ENCODE measurements at regions not wholly inside any gene's neighbourhood (a gene's known extent, or its start where the extent isn't known, plus 50 kb on each side); places are given as distances from the start of the nearest gene placed in this dataset.

DNA sequence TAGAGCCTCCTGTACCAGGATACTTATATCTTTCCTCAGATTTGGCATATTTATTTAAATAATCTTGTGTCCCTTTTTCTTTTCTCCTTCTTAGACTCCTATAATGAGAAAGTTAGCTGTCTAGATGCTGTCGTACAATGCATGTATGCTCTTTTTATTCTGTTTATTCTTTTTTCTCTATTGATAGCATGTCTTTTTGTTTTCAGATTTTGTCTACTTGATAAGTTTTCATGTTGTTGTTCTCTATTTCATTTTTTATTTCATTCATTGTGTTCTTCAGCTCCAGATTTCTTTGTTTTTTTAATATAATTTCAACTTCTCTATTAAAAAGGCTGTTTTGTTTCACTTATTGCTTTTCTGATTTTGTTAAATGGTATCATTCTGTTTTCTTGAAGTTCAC lies 674.3 kb upstream of the POU3F3 start:
- DNase-seq: no peak

DNA sequence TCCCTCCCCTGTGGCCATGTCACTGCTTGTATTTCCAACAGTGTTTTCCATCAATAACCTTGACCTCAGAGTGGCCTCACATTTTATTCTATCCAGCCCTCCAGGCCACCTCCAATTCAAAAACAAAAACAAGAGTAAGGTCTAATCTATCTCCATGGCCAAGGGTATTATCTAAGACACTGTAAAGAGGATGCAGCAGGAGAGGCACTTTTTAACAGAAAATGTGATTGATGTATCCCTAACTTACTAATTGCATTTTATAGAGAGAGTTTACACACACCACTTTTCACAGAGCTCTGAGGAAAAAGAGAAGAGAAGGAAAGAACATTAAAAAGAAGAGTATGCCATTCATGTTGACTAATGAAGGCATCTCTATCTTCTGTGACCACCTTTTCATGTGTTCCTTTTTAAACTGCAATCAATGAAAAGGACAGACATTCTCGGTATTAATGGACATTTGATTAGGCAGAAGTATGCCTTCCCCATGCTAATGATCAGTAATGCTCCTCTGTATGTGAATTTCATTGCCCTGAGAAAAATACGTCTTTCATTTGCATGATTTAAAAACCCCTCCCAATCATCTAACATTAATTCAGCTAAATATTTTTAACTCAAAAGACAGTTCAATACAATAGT lies 653.3 kb upstream of the POU3F3 start:
- DNase-seq: no peak

DNA sequence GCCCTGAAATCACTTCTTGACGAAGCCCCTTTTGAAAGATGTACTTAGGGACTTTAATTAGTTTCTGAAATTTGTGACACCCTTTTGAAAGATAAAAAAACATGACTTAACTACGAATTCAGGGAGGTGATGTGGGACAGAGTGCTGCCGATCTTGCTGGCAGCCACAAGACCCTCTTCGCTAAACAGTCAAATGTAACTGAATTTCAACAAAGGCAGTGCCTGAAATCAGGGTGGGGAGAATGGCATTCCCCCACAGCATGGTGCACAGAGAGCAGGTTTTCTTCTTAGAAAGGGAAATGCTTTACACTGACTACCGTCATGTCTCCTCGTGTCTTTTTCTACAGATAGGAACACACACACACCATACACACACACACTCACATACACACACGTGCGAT lies 640.2 kb upstream of the POU3F3 start:
- DNase-seq: no peak

DNA sequence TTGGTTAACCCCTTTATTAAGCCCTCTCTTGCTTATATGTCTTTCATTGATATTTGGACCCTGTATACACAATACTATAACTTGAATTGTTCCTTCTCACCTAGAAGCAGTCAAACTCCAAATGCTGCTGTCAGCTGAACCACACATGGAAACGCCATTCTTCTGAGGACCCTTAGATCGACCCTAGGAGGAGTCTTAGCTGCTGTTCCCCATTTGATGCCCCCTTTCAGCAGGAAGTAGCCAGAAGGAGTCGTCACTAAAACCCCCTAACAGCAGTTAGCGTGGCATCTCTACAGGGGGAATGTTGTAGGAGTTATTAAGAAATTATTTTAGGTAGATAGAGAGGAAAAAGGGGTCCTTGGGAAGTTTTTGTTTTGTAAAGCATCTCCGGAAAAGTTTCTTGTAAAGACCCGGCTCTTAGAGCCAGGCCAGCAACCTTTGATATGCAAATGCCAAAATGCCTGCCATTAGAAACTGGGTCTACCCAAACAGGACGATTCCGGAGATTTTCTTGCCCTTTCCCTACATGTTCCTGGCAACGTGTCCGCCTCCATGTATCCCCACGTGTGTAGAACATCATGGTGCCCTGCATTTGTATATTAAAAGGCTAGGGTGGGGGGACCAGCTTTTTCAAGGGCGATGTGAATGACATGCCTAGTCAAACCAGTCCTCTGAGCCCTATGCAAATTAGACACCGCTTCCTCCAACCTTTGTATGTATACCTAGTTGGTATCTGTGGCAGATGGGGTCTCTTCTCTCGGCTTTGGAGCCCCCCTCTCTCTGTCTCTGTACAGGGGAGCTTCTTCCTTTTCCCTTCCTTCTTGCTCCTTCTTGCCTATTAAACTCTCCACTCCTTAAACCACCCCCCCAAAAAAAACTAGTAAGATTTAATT lies 638.4 kb upstream of the POU3F3 start:
- no peak for DNase-seq

DNA sequence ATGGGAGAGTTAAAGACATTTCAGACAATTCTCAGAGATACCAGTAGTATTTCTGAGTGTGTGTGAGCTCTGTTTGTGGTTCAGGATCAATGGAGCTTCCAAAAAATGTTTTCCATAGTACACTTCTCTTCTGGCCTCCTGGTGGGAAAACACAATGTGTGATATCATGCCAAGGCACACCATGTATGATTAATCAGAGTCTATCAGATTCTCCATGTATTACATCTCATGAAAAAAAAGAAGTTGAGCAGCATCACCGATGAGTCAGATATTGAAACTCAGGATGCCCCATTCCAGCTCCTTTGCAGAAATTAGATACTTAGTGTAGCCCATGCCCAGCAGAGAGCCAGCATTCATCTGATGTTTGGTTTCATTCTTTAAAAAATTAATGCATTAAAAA lies 620.3 kb upstream of the POU3F3 start:
- no peak for DNase-seq

DNA sequence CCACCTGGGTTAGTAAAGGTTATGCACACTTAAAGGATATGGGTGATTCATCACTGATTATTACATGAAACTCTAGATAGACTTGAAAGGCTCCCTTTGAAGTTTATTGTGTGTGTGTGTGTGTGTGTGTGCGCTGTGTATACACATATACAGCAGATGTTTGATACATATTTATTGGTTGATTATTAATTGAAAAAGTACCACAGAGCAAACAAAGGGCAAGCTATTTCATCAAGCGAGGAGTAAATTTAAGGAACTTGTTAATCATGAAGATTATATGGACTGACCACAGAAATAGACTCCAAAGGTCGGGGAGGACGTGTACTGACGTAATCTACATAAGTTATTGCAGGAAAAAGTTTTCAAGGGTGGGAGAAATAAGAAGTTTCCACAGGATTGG lies 617.4 kb upstream of the POU3F3 start:
- DNase-seq: no peak

DNA sequence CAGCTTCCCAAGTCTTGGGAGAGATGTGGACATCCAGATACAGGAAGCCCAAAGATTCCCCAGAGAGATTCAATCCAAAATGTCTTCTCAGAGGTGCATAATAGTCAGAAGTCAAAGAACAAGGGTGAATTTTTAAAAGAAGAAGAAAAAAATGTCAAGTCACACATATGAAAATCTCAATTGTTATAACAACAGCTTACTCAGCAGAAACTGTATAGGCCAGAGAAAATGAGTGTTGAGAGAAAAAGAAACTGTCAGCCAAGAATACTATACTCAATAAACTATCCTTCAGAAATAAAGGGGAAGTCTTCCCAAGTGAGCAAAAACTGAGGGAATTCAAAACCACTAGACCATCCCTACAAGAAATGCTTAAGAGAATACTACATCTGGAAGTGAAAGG lies 612.9 kb upstream of the POU3F3 start:
- DNase-seq: no peak

DNA sequence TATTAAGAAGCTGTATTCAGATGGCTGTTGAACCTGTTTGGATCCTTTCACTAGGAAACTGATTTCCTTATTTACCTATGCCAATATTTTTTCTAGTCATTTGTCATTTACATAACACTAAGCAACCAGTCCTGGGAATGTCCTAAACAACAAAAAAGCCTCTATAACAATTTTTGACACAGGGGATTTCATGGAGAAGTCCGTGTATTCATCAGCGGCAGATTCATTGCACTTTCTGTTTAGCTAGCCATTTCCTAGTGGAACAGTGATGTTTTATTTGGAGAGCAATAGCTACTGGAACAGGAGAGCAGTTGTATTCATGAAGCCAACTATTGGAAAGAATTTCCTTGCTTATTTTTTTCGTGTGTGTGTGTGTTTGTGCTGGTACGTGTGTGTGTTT lies 604.3 kb upstream of the POU3F3 start:
- no peak for DNase-seq

DNA sequence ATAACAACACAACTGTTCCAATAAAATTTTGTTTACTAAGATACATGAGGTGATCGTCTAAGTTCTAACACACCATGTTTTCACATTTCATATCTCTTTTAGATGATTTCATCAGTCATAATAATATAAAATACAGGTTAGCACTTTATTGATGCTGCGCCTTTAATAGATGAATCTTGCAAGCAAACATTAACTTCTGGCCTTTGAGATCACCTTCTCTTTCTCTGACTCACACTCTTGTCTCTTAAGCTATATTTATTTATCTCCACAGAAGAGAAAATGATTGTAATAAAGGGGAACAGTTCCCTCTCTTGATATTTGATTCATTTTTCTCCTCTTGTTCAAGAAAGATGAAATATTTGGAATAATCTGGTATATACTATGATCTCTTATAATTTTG lies 603.3 kb upstream of the POU3F3 start:
- DNase-seq: no peak

DNA sequence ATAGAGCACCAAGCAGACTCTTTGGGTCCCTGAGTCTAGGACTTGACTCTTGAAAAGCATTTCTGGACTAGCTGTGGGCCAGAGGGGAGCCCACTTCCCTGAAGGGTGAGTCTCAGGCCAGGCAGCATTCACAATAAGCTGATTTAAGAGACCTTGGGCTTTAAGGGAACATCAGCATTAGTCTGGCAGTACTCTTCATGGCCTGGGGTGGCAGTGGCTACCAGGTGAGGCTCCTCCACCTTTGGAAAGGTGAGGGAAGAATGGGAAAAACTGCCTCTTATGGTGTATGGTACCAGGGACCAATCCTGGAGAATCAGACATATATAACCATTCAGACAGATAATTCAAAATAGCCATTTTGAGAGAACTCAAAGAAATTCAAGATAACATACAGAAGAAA lies 599.9 kb upstream of the POU3F3 start:
- DNase-seq: no peak

DNA sequence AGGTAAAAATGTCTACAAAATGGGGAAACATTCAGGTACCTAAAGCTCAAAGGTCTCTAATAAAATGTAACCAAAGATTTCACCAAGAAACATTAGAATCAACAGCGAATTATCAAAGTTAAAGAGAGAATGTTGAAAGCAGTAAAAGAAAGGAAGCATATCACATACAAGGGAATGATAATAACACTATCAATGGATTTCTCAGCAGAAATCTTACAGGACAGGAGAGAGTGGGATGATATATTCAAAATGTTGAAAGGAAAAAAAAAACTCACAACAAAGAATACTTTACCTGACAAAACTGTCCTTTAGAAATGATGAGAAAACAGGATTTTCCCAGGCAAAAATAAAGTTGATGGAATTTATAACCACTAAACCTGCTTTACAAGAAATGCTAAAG lies 591.2 kb upstream of the POU3F3 start:
- no peak for DNase-seq

DNA sequence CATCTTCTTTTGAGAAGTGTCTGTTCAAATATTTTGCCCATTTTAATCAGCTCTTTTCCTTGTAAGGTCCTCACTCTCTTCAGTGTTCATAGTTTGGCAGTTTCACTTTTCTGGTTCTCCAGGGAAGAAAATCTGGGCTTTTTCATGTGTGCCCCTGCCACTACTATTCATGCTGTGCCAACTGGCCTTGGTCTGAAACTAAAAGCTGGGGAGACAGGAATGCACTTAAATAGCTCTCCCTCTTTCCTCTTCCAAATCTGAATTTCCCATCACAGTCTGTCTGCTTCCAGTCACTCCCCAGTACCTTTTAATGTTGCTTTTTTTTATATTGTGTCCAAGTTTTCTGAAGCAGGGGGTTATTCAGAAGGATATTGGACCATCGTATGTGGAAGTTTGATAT lies 574.3 kb upstream of the POU3F3 start:
- DNase-seq: no peak

DNA sequence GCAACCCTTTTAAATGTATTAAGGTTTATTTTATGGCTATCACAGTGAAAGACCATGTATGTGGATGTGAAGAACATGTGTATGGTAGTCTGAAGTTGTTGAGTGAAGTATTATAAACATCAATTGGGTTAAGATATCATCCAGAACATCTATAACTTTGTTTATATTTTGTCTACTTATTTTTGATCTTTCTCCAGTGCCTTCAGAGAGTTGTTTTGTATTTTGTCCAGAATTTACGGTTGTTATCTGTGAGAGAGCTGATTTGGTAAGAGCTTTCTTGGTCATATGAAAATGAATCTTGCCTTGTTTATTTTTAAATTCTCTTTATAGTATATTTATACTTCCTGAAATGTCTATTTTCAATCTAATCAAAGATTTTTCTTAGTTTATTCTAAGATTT lies 573.7 kb upstream of the POU3F3 start:
- DNase-seq: no peak

DNA sequence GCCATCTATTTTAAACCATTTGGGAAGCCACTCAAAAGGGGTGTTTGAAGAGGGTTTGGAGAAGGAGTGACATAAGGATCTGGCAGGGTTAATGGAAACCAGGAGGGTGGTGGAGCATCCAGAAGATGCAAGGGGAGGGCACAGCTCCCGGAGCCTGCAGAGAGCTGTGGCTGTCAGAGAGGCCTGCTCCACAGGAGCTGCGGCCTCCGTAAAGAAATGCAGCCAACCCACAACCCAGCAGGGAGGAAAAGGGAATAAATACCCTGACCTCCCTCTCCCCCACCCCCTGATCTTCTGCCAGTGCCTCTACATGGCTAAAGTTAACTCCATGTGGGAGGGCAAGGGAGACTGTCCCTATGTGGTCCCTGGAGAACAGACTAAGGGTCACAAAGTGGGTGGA lies 567.1 kb upstream of the POU3F3 start:
- no peak for DNase-seq

DNA sequence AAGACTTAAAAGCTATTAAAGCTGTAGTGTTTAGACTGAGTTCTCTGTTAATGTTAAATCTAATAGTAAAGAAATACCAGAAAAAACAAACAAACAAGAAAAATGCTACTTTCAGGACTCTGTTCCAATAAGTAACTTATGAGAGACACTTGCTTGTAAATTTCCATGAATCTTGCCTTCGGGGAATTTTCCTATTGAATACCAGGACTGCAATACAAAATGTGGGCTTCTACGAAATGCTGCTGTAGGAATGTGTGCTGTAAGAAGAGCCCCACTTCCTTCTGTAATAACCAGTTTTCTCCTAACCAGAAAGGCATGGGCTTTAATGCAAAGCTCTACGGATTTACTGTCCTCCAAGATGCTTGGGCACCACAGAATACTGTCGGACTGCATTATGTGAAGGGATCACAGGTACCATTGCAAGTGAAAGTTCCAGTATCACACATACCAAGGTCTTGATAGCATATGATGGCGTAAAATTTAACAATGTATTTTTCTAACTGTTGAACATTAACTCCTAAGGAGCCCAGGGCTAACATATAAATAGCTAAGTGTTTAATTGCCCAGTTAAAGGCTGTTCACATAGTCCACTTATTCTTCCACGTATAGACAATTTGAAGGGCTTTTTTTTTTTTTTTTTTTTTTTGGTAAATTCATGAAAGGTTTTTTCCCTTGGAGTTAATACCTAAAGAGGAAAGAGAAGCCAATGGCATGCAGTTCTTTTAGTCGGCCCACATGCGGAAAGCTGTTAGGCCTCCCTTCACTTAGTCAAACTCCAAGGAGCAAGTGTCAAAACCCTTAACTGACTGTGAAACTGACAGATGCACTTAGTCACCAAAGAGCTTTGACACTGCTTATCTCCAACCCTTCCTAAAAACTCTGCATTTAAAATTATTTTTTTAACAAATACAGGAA lies 564.0 kb upstream of the POU3F3 start:
- no peak for DNase-seq

DNA sequence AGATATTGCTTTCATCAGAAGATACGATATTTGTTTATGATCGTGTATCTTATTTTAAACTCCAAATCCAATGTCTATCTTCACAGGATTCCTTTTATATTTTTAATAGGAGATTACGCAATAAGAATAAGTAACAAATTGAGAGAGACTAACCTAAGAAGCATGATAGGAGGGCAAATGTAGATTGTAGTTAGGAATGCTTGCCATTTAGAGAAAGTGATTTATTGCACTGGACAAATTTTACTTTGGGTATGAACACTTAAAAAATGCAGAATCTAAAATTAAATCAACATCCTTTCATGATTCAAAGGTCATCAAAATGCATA lies 563.4 kb upstream of the POU3F3 start:
- no peak for DNase-seq

DNA sequence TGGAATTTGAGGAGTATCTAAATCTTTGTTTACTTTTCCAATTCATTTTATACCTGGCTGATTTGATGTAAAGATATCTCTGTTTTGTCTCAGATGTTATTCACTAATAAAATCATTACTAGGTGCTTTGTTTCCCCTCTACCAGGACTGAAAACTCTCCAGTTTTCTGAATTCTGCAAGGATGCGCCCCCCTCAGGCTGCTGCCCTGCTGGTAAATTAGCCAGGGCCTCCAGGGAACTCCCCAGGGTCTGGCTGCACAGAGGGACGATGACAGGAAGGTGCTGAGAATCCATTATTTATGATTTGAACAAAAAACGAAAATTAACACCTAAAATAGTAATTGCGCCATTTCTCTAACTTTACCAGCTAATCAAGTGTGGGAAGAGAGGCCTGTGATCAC lies 541.2 kb upstream of the POU3F3 start:
- no peak for DNase-seq

DNA sequence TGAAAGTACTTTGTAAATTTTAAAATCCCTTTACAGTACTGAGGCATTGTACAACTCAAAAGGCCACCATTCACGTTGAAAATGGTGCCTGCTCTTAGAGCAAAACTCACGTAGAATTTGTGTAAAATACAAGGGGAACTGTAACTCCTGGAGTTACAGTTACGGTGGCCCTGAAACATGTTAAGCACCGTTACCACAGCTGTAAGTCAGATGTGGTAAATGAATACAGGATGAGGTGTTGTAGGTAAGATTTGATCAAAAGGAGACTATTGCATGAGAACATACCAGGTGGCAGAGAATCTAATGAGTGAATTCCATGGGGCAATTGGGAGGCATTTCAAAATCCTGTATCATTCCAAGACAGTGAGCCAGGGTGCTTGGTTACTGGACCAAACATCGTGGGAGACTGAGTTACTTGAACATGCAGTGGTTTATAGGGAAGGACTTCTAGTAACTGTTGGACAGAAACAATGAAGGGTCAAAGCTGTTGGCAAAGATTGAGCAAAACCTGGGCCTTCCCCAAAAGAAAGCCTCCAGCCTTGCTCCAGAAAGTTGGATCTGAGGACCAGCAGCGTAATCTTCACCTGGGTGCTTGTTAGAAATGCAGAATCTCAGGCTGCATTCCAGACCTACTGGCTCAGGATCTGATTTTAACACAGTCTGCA lies 535.8 kb upstream of the POU3F3 start:
- no peak for DNase-seq

DNA sequence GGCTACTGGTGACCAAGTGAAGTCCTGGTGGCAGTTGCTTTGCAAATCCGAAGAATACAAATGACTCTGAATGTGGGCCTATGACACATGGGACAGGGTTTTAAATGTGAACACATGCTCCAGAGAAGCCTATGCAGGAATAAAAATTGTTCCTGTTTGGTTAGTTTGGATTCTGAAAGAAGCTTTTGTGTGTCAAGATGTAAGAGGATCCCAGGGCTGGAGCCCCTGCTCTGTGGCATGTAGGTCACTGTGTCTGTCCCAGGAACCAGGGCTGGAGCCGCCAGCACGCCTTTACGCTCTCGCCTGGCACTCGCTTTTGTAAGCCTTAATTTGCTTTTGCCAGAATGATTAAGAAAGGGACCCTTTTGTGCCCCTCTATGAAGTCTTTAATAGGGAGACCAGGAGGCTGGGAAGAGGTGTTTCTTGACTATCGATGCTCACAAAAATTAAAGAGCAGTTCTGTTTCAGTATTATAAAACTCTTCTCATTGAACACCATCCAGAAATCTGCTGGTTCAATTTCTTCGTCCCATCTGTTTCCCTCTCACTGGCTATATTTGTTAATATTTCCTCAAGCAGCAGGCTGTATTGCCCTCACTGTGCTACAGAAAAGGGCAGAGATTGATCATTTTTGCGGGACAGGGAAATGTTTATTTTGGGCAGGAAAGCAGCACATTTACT lies 532.7 kb upstream of the POU3F3 start:
- DNase-seq: no peak

DNA sequence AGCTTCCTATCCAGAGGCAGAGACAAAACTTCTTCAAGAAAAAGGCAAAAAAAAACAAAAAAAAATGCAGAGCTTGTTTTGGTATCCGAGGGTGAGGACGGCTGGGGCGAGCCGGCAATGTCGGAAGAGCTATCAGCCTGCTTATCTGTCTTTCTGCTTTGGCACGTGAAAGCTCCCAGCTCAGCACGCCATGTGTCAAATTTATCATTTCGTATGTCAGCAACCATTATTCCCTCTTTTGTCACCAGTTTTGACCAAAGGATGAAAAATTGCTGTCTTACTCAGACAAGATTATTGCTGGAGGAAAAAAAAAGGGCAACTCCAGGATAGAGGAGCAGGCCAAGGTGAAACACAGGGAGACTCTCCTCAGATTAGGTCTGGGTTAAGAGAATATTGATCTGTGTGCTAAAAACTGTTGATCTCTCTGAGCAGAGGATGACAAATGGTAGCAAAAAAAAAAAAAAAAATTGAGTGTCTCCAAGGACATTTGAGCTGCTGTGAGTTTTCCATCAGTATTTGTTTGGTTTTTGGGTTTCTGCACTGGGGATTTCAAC lies 532.0 kb upstream of the POU3F3 start:
- no peak for DNase-seq

DNA sequence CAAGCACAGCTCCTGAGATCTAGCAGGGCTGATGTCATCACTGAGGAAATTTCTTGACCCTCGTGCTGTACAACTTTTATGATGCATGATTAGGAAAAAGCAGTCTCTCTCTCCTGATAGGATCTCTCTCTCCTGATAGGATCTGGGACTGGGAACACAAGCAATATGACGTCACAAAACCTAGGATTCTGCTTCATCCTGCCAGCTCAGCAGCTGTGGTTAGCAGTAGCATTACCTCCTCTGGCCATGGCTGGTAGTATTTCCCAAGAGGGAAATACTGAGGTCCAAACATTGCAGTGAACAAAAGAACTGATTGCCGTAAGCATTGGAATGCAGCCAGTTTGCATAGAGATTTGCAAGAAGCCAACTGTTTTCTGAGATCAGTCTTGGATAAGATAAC lies 521.2 kb upstream of the POU3F3 start:
- DNase-seq: peak; percentile 47

DNA sequence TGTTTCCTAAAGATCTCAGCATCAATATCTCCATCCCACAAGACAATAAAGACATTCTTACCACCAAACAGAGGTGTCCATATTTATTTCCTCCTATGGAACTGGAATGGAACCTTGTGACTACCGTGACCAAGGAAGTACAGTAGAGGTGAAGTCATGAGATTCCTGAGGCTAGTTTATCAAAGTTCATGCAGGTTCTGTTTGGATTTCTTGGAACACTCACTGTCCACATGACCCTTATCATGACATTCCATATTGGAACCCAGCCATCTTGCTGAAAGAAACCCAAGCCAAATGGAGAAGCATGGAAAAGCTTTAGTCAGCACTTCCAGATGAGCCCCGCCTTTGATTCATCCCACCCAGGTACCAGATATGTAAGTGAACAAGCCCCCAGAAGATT lies 516.0 kb upstream of the POU3F3 start:
- DNase-seq: no peak

Measured in T1000 (cell line).